ENCODE measurements at regions not wholly inside any gene's neighbourhood (a gene's known extent, or its start where the extent isn't known, plus 50 kb on each side); places are given as distances from the start of the nearest gene placed in this dataset.

GRCh38 chr12:59867689-59868088 lies 271.9 kb downstream of the SLC16A7 start:
- no peak for TF ChIP-seq CTCF (IDR thresholded peaks at IDR 0.05; ENCODE audit: low read depth, low read length)
- no peak for TF ChIP-seq EZH2phosphoT487 (IDR thresholded peaks at IDR 0.05; ENCODE audit: low read depth)

Measured in OCI-LY3 (cell line).